Embryonic facial prominence (tissue), 1 donor: ENCODE measurements at regions not wholly inside any gene's neighbourhood (a gene's known extent, or its start where the extent isn't known, plus 50 kb on each side); places are given as distances from the start of the nearest gene placed in this dataset.

Source experiments
- DNase-seq: peaks from one replicate; pipeline ENCODE4 v3.0.0-alpha.2; 2016; ENCODE audit errors: extremely low spot score

DNA sequence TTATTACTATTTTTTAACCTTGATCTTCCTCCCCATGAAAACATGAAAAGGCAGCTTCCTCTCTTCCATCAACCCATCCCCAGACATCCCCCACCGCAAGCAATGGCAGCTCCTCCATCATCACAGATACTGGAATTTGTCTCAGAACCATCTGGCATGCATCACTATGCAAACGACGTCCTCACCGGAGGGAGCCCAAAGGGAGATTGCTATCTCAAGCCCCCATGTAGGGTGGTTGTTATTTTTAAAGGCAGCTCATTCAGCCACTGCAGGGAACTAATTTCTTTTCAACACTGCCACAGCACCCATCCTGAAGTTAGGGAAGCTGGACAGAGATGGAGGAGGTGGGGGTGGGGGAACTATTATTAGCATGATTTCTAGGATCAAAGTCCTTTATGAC lies 222.5 kb downstream of the FOXL1 start:
- no peak for DNase-seq

DNA sequence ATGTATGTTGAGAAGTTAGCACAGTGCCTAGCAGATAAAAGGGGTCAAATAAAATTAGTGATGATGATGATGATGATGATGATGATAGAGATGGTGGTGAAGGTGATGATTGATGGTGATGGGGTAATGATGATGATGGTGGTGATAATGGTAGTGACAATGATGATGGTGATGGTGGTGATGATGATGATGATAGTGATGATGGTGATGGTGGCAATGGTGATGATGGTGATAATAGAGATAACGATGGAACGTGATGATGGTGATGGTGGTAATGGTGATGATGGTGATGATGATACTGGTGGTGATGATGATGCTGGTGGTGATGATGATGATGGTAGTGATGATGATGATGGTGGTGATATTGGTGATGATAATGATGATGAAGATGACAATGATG lies 223.7 kb downstream of the FOXL1 start:
- DNase-seq = no peak

DNA sequence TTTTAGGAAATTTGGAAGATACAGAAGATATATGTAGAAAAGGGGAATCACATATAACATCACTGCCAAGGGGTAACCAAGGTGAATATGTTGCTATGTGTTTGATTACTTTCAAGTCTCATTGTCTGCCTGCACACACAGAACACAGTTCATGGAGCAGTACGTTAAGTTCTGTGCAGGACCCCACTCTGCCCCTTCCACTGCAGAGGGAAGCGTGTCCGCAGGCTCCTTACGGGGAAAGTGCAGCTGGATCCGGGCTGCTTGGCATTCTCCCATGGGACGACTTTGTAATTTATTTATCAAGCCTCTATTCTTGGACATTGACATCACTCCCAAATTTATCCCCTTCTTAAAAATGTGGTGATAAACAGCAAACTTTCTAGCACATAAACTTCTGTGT lies 226.8 kb downstream of the FOXL1 start:
- DNase-seq = no peak

DNA sequence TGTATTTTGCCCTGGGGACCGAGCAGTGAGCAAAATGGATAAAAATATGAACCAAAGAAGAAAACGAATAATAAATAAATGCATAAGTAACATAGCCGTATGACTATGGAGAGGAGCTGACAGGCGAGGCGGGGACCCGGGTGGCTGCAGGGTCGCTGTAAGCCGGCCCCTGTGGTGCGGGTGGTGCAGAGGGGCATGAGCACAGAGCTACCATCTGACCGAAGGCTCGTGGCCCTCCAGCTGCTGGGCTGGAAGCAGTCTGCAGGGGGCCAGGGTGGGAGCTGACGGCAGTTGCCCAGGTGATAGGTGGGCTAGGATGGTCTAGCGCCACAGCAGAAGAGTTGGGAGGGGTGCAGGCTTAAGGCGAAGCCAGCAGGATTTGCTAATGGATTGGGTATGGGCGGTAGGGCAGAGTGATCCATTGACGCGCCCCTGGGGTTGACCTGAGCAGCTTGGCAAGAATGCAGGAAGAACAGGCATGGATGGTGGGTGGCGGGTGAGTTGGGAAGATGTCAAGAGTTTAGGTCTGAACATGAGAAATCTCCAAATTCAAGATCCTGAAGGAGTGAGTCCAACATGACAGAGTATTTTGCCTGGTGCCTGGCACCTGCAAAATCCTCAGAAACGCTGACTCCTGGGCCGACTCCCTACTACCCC lies 228.0 kb downstream of the FOXL1 start:
- no peak for DNase-seq

DNA sequence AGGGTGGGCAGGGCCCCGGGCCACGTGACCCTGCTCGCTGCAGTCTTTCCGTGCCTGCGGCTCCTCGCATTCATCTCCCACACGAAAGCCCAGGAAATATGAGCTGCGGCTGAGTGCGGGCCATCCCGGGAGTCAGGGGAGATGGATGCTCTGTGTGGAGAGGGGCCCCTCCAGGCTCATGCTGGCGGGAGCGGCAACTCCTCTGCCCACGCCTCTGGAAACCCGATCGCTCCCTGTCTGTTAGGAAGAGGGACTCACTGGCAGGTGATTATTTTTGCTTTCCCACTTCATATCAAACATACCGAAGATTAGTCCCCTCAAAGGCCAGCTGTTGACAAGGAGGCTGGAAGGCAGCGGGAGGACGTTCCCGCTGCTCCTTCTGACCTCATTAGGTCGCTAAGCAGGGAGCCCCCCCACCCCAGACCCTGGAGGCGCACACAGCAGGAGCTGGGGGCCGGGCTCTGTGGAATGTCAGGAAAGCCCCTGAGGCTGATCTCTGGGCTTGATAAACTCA lies 228.5 kb downstream of the FOXL1 start:
- DNase-seq = no peak

DNA sequence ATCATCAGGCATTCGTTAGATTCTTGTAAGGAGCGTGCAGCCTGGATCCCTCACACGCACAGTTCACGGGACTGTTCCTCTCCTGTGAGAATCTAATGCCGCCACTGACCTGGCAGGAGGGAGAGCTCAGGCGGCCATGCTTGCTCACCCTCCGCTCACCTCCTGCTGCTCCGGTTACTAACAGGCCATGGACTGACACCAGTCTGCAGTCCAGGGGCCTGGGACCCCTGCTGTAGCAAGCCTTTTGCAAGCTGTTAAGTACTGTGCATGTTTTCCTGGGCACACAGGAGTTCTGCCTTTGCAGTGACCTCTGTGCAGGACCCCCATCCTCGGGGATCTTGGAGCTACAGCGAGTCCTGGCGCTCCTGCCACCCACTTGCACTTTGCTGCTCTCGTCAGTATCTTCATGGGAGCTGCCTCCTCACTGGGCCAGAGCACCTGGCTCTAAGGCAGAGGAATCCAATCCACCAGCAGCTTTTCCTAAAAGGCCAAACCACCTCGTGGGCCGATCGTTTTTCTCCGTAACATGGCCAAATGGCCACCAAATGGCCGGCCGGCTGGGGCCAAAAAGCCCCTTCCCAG lies 230.6 kb downstream of the FOXL1 start:
- no peak for DNase-seq

DNA sequence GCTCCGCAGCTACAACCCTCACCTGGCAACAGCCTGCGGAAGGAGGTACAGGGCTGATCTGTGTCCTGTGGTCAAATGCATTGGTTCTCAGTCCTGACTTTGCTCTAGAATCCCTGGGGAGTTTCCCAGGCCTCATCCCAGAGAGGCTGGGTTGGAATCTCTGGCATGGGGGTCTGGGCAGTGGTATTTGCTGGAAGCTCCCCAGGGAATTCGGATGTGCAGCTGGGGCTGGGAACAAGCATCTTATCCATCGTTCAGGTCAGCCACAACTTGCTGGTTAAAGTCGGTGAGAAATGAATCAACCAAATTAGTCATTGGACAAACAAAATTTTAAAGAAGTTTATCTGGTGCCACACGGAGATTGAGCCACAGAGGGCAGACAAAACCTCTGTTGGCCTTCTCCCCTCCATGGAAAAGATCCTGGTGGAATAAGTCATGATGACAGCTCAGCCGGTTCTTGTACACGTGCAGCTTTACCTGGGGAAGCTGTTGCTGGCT lies 231.2 kb downstream of the FOXL1 start:
- no peak for DNase-seq

DNA sequence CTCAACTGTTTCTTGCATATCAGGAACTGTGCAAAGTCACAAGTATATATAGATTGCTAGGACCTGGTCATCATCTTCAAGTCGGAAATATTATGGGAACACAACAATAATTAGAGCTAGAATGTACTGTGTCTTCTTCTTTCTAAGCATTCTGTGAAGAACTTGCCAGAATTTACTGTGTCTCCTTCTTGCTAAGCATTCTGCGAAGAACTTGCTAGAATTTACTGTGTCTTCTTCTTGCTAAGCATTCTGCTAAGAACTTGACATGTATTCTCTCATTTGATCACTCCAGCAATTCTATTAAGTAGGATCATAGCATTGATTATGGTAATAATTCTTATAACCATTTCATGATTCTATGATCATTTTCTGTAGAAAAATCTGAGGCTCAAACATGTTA lies 231.7 kb downstream of the FOXL1 start:
- no peak for DNase-seq

DNA sequence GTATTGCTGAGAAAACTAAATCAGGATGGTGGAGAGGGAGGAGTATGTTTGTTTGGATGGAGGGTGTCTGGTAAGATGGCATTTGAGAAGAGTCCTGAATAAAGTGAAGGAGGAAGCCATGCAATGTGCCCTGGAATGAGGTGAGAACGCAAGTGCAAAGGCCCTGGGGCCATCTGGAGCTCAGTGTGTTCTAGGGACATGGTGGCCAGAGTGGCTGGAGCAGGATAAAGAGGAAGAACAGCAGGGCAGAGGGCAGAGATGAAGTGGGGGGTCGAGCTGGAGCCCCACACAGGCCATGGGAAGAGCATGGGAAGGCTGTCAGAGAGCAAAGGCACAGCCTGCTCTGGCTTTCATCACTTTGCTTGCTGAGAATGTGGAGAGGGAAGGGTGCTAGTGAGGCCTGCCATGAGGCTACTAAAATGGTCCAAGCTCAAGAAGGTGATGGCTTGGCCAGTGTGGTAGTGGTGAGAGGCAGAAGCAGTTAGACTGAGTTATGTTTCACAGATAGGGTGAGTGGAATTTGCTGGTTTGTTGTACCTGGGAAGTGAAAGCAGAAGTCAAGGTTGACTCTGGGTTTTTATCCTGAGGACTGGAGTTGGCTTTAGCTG lies 234.1 kb downstream of the FOXL1 start:
- no peak for DNase-seq

DNA sequence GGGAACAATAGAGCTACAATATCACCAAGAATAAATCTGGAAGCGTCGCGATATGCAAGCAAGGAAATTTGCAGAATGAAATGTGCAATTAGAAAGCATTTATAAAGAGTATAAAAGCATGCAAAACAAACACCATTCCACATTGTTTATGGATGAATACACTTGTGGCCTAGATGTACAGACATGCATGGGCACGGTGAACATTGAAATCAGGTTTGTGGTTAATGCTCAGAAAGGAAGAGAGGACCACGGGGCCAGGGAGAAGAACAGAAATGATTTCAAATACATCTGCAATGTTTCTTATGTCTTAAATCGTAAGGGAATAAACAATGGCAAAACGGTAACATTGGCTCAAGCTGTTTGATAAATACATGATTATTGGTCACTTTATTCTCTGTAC lies 235.9 kb downstream of the FOXL1 start:
- DNase-seq = no peak

DNA sequence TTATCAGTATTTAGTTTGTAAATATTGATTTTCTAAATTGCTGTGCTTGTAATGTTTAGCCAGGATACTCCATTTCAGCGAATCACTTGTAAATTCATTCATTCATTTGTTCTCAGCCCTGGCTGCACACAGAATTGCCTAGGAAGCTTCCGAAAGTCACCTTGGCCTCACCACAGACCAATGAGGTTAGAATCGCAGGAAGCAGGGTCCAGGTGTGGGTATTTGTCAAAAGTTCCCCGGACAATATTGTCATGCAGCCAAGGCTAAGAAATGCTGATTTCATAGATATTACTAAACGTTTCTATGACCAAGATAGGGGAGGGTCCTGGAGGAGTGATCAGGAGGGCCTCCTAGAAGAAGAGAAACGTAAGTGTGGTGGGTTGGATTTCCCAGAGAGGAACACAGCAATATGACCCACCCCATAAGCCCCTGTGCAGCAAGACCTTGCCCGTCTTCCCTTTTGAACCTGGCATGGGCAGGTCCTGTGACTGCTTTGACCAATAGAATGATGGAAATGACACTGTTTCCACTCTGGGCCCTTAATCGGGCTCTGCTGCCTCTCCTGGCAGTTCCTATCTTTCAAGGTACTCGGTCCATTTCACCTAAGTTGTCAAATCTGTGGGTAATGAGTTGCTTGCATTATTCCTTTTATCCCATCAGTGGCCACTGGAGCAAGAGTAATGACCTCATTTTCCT lies 238.7 kb downstream of the FOXL1 start:
- DNase-seq = no peak

DNA sequence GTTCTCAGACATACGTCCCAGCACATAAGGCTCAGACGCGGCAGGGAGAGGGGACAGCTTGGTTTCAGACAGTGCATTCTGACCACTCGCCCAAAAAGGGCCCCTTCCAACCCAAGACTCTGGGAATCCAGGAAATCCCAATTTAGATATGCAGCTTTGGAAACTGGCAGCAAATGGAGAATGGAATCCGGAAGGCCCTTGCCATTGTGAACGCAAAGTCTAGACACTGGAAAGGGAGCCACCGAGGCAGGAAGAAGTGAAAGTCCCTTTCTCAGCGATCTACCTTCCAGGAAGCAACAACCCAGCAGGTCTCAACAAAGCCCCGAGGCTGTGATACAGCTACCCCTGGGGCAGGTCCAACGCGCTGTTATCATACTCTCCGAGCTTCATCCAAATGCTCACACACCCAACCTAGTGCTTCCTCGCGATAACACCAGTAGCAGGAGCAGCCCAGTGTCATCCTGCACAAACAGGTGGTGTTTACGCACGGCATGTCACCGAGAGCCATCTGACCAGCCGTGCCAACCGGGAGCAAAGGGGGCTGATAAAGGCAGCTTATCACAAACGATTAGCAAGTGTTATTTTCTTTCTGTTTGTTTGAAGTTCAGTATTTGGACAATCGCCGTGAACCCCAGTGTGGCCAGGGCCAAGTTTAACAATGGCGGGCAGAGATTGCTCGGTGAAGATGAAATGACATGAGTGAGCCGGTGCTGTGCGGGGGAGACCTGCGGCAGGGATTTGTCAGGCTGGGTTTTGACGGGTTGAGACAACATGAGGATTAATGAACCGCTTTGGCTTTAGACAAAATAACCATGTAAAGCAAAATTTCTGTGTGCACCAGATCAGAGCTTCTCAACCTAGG lies 240.6 kb downstream of the FOXL1 start:
- DNase-seq = no peak

DNA sequence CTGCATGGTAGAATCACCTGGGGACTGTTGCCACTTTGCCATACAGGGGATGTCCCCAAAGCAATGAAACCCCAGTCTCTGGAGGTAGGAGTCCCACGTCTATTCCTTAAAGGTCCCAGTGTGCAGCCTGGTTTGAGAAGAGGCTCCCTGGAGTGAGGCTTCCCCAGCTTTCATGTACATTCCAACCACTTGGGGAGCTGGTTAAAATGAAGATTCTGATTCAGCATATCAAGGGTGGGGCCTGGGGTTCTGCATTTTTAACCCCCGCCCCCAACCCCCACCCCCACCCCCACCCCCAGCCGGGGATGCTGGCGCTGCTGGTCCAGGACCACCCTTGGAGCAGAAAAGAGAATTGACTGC lies 241.2 kb downstream of the FOXL1 start:
- DNase-seq = no peak

DNA sequence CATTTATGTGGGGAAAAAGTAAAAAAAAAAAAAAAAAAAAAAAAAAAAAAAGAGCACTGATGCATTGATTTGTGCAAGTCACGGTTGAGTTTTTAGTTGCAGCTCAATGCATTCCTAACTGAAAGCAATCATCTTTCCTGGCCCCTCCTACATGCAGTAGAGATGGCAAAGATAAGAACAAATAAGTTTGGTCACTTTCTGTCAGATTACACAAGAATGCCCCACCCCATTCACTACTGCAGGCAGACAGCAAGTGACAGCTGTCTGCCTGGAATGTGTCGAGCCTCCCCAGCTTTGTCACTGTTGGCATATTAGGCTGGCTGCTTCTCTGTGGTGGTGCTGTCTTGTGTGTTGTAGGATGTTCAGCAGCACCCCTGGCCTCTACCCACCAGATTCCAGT lies 243.5 kb downstream of the FOXL1 start:
- DNase-seq = no peak

DNA sequence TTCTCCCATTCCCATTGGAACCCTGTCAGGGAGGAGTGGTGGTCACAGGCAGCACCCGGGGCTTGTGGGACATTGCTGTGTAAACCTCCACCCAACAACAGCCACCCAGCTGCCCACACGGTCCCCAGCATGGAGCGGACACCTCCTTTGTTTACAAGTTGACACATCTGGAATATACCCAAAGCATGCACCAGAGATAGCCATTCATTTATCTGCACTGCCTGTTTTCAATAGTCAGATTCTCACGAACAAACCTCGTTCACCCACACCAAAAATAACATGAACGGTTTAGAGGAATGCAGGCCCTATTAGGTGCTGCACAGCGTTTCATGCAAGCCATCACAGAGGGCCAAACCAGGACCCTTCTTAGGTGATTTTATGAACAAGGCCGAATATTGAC lies 244.8 kb downstream of the FOXL1 start:
- no peak for DNase-seq

DNA sequence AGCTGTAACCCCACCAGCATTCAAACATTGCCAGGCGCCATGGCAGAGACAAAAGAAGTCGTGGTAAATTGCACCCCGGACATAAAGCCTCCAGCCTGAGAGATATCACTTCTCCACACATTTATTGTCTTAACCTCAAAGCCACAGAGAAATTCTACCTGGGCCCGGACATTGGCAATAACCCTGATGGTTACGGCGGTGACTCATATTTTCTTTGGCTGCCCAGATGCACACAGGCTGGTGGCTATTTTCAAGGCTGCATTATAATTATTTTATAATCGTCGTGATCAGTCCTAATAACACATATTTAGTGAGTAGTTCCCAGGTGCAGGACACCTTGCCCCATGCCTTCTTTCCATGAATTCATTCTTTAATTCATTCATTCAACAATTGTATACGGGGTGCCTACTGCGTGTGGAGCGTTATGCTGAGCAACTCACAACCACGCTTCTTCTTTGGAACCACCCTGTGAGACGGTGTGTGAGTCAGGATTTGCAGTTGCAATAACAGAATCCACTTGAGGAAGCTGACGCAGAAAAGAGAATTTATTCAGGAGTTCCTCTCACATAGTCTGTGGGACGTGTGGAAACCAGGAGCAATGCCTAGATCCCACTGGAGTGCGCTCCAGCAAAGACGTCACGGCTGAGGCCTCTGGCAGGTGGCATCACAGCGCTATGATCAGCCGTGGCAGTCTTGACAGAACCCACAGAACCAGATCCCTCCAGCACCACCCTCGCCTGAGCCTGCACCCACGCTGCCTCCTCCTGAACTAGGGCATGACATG lies 245.7 kb downstream of the FOXL1 start:
- no peak for DNase-seq

DNA sequence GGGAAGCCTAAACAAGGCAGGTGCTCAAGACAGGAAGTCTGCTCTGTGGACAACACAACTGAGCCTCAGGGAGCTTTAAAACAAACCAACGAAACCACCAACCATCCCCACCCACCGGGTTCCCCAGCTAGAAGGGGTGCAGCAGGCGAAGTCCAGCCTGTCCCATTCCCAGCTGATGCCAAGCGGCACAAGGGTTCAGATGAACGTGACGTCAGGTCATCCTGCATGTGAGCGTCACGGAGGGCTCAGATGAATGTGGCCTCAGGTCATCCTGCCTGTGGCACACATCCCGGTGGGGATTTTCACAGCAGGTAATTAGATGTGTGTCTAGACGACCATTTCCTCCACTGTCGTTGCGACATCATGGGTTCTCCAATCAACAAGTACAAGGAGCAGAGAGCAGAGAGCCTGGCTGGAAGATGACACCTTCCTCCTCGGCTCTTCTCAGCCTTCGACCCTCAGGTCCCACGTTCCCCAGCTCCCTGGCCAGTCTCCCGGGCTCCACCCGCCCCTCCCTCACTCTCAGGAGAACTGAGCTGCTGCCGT lies 246.5 kb downstream of the FOXL1 start:
- DNase-seq = no peak

DNA sequence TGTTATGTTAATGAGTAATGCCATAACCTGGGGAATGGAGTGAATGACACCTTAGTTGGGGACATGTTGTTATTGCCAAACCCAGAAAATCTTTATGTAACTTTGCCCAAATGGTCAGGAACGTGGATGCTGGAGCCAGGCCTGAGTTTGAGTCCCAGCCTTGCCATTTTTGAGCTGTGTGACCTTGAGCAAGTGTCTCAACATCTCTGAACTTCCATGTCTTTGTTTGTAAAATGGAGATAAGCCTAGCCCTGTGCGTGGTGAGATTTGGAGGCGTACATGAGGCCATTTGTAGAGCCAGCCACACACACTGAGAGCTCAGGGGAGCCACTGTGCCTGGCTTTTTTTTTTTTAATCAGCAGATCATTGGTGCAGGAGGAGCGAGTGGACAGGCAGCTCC lies 247.3 kb downstream of the FOXL1 start:
- no peak for DNase-seq

DNA sequence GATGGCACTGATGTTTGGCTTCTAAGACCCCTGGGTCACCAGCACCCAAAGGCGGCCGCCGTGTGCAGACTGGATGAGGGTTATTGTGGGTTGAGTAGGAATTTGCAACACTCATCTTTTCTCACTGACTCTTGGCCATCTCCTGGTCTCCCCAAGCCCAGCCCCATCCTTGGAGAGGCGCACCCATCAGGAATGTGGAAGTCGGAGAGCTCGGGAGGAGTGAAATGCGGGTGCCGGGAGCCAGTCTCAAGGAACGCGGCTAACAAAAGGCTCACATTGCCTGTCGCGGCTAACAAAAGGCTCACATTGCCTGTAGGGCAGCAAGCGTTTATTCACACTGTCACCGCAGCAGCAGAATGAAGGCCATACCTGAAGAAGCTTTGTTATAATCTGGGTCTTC lies 248.6 kb downstream of the FOXL1 start:
- DNase-seq = no peak

DNA sequence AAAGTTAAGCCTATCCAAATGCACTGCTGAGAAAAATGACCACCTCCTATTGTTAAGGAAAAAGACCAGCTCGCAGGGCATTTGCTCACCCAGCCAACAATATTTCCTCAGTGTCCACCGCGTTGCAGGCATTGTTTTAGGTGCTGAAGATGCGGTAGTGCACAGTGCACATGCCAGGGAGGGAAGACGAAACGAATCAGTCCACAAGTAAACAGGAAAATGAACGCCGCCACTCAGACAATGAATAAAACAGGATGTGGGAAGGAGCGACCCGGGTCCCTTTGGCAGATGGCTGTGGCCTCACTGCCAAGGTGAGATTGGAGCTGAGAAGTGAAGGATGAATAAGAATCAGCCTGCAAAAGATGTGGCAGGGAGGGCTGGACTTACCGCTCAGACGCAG lies 249.2 kb downstream of the FOXL1 start:
- no peak for DNase-seq

DNA sequence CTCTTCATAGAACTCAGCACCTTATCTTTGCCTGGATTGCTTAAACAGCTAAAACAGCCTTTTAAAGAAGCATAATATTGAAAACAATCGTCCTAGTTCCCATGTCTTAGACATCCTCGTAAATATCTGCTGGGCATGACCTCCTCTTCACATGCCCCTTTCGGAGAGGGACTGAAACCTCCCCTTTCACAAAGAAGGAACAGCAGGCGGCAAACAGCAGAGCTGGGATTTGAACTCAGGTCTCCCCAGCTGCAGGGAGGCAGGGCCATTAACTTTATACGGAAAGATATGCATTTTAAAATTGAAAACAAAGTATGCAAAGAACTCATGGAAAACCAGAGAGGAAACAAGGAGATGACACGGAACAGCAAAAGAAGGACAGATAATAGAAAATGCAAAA lies 249.9 kb downstream of the FOXL1 start:
- DNase-seq = no peak
